Mucosa of descending colon (tissue), 3 donors: ENCODE measurements at regions not wholly inside any gene's neighbourhood (a gene's known extent, or its start where the extent isn't known, plus 50 kb on each side); places are given as distances from the start of the nearest gene placed in this dataset.

ENCODE experiments used
- ATAC-seq: fragments of 200-7000 bp; cut with Tn5 transposase; one replicate; pipeline ENCODE4 v1.9.1; 2020; ENCODE audit warnings: mild to moderate bottlenecking, moderate library complexity
- DNase-seq, 3 donors: peaks; one replicate each; pipeline ENCODE4 v3.0.0-alpha.2; 2020
- H3K36me3 ChIP-seq: fragments of 200-600 bp; one replicate; pipeline ENCODE4 v1.8.0; 2021; ENCODE audit warnings: low read depth, mild to moderate bottlenecking
- H3K4me1 ChIP-seq: fragments of 200-600 bp; one replicate; pipeline ENCODE4 v1.8.0; 2021; ENCODE audit warnings: low read depth, mild to moderate bottlenecking
- H3K4me3 ChIP-seq: fragments of 200-600 bp; one replicate; pipeline ENCODE4 v1.8.0; 2021; ENCODE audit warnings: mild to moderate bottlenecking
- H3K9me3 ChIP-seq: fragments of 200-600 bp; one replicate; pipeline ENCODE4 v1.8.0; 2021; ENCODE audit warnings: mild to moderate bottlenecking
- intact Hi-C, 2 donors: fragments of 100-400 bp; cut with DNase I in 1 of 2; cut with micrococcal nuclease in 1 of 2; formaldehyde crosslinking; loops; one replicate each; pipeline versions ENCODE4 v1.11.0 to v1.11.1; 2022; cut with DNase I, micrococcal nuclease
- TF ChIP-seq, protein P1 (sequence below): fragments of 200-600 bp; IDR thresholded peaks from one replicate; pipeline ENCODE4 v1.8.0; 2022; ENCODE audit warnings: antibody characterized with exemption, mild to moderate bottlenecking
- donor health status: DM: no; HTN: no; CAD: no; lungs with moderate emphysema.
- donor health status: DM: no; HTN: no; CAD: no.
- donor health status: DM: no; HTN: yes; CAD: no.

DNA sequence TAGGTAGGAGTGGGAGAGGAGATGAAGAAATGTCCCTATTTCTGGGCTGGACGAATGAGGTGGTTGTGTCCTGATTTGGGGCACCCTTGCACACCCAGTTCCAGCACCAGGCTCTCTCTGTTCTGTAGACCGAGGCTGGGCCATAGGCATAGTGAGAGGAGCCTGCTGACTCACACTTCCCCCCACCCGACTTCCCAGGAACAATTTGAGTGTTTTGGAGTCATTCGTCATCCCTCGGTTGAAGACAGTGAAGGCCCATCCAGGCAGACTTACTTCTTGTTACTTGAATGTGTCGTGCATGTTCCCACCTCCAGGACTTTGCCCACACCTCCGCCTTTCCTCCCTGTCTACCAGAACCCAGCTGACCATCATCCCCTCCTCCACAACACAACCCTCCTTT, 179.1 kb downstream of the HAUS1 start:
- no peak overlapping the region for H3K4me3 ChIP-seq
- no peak for DNase-seq
- intact Hi-C loops = loop anchor here in 1 of 2 donors (5.0 kb wide), 1 partner anchor 374 kb away; the partner anchor contains the start of gene LOXHD1
- no peaks in the 10 kb centered on the region for H3K9me3 ChIP-seq
- H3K4me1 ChIP-seq = no peaks in the 10 kb centered on the region
- no peak for ATAC-seq
- TF ChIP-seq, protein P1, sequence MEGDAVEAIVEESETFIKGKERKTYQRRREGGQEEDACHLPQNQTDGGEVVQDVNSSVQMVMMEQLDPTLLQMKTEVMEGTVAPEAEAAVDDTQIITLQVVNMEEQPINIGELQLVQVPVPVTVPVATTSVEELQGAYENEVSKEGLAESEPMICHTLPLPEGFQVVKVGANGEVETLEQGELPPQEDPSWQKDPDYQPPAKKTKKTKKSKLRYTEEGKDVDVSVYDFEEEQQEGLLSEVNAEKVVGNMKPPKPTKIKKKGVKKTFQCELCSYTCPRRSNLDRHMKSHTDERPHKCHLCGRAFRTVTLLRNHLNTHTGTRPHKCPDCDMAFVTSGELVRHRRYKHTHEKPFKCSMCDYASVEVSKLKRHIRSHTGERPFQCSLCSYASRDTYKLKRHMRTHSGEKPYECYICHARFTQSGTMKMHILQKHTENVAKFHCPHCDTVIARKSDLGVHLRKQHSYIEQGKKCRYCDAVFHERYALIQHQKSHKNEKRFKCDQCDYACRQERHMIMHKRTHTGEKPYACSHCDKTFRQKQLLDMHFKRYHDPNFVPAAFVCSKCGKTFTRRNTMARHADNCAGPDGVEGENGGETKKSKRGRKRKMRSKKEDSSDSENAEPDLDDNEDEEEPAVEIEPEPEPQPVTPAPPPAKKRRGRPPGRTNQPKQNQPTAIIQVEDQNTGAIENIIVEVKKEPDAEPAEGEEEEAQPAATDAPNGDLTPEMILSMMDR = no peak
- no peaks in the 10 kb centered on the region for H3K36me3 ChIP-seq

DNA sequence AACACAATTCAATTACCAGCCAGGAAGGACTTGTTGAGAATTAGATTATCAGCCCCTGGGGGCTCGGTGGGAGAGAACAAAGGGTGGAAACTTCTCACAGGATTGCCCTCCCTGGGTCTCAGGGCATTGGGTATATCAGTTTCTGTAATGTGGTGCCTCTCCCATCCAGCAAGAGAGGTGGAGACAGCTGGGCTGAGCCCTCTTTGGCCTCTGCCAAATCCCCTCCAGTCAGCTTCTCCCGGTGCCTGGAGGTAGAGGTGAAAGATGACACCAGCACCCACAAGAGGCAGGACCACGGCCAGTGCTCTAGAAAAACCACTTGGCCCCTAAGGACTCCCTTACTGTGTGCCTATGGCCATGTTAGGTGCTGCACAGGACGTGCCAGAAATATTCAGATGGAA, 179.7 kb downstream of the HAUS1 start:
- DNase-seq (no peak), ATAC-seq (no peak)
- no peaks in the 10 kb centered on the region for H3K9me3 ChIP-seq
- intact Hi-C loops = loop anchor here in 1 of 2 donors (5.0 kb wide), 1 partner anchor 373 kb away; the partner anchor contains the start of gene LOXHD1
- H3K36me3 ChIP-seq = no peaks in the 10 kb centered on the region
- H3K4me3 ChIP-seq = no peak overlapping the region
- TF ChIP-seq, protein P1 = no peak
- no peaks in the 10 kb centered on the region for H3K4me1 ChIP-seq

DNA sequence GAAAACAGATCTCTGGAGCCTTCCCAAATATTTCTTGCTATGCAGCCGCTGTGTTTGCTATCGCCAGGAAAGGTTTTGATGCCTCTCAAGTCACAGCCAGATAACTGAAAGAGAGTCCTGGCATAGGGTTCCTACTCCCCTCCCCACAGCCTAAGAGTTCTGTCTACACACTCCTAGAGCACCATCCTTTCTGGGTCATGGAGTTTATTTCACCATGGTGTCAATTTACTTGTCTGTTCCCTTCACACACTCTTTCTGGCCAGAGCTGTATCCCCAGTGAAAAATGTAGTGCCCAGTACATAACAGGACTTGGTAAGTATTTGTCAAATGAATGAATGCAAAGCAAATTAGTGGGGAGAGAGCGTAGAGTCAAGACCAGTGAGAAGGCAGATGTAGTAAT, 185.3 kb downstream of the HAUS1 start:
- no peak for DNase-seq
- no peak for ATAC-seq
- H3K4me1 ChIP-seq = no peaks in the 10 kb centered on the region
- no peaks in the 10 kb centered on the region for H3K36me3 ChIP-seq
- TF ChIP-seq, protein P1 = no peak
- intact Hi-C loops = no loop called here
- no peaks in the 10 kb centered on the region for H3K9me3 ChIP-seq
- no peak overlapping the region for H3K4me3 ChIP-seq

DNA sequence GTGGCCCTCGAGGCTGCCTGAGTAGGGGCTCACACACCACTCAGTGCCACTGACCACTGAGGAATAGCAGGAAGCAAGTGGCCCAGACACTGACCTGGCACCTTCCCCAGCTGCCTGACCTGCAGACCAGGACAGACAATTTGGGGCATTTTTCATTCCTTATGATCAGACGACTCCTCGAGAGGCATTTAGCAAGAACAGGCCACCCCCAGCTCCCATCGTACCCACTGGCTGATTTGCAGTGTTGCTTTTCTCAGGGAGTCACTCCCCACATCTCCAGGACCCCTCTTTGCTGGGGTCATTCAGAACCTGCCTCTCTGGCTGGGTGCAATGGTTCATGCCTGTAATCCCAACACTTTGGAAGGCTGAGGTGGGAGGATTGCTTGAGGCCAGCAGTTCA, 185.7 kb downstream of the HAUS1 start:
- TF ChIP-seq, protein P1 = no peak
- Histone ChIP-seq H3K4me1 (no peaks in the 10 kb centered on the region), H3K36me3 (no peaks in the 10 kb centered on the region), H3K9me3 (no peaks in the 10 kb centered on the region), H3K4me3 (no peak overlapping the region)
- intact Hi-C loops = no loop called here
- ATAC-seq = no peak
- DNase-seq = no peak

DNA sequence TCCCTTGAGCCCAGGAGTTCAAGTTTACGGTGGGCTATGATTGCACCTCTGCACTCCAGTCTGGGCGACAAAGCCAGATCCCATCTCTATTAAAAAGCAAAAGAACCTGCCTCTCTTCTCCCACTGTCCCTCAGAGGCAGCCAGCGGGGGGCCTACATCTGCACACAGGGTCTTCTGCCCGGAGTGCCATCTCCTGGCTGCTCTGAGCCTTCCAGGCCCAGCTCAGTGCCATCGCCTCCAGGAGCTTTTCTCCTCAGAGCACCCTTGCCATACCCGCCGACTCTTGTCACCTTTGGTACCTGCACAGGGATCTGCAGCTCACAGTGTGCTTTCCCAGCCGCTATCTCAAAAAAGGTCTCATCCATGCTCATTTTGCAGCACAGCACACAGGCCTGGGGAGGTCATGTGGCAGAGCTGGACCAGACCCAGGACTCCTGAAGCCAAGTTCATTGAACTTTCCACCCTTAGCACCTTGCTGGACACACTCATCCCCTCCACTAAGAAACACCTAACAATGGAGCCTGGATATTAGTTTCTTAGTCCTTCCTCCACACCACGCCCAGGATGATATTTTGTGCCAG, 186.3 kb downstream of the HAUS1 start:
- no peak overlapping the region for H3K4me3 ChIP-seq
- no peaks in the 10 kb centered on the region for H3K9me3 ChIP-seq
- H3K4me1 ChIP-seq = no peaks in the 10 kb centered on the region
- H3K36me3 ChIP-seq = no peaks in the 10 kb centered on the region
- ATAC-seq (no peak), DNase-seq (no peak)
- intact Hi-C loops = no loop called here
- TF ChIP-seq, protein P1 = no peak

DNA sequence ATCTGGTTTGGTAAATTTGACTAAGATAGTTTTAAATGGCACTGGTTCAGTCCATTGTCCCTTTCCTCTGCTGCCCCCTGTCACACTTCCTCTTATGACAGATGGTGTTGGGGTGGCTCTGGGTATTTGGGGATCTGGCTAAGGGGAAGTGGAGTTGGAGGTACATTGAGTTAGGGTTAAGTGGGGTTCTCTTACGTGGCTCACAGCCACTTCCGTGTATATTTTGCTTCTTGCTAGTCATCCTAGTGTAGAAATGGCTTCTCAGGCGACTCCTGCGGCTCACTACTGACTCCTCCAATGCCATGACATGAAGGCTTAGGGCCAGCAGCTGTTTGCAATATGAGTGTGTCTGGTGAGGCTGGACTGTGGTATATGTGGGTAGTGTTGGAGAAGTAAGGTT, 187.0 kb downstream of the HAUS1 start:
- Histone ChIP-seq H3K4me1 (no peaks in the 10 kb centered on the region), H3K9me3 (no peaks in the 10 kb centered on the region), H3K4me3 (no peak overlapping the region), H3K36me3 (no peaks in the 10 kb centered on the region)
- DNase-seq = no peak
- intact Hi-C loops = no loop called here
- TF ChIP-seq, protein P1 = no peak
- no peak for ATAC-seq
